ENCODE measurements at regions not wholly inside any gene's neighbourhood (a gene's known extent, or its start where the extent isn't known, plus 50 kb on each side); places are given as distances from the start of the nearest gene placed in this dataset.

DNA sequence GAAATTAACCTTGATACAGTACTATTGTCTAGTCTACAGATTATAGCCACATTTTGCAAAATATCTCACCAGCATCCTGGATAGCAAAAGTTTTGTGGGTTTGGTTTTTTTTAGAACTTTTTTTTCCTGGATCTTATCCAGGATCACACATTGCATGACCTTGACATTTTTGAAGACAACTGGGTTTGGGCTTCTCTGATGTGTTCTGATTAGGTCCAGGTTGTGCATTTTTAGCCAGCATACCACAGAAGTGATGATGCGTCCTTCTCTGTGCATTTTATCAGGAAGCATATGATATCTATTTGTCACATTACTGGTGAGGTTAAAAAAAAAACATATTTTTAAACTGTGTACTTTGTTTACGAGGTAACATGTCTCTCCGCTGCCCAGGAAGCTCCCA, 221.0 kb upstream of the OSR1 start:
- DNase-seq, result no peak

DNA sequence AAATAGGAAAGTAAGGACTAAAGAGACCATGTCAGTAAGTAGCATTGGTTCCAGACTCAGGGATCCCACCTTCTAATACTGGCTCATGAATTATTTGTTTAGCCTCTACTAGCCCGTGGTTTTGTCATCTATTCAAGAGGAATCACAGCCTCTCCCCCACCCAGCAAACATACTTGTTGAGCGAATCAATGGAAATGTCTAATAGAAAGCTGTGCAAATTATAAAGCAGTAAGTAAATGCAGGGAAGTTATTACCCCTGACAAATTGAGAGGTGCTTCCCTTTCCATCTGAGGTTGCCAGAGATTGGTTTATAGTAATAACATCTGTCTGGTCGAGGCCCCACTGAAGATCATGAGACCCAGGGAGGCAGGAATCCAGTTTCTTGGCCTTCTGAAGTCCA, 219.3 kb upstream of the OSR1 start:
- no peak for DNase-seq

DNA sequence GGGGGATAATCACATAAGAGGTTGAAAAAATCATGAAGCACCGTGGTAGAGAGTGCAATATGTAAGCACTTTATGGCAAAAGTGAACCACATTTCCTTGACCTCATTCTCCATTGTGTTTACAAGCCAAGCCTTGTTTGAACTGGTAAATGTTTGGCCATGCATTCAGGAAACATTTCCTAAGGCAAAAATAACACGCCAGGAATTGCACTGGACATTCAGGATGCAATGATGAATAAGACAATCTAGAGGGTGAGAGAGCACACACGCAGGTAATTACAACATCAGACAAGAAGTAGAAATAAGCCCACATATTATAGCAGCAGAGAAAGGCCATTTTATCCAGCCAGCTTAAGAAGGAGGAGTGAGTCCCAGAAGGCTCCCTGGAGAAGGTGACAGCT, 218.0 kb upstream of the OSR1 start:
- DNase-seq, result no peak

DNA sequence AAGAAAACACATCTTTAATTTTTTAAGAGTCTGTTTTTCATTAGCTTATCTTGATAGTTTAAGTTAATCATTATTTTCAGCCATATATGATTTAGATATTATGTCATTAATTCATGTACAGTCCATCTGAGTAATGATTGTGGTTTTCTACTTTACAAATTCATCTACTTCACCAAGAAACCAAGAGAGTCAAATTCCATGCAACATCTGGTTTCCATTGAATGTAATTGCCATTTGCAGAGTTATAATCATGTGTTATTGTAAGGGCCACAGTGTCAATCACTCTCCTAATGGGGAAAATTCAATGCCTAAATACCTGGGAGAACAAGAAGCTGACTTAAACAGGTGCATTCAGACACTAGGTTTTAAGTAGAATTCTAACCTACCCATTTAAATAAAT, 217.2 kb upstream of the OSR1 start:
- DNase-seq, result no peak

DNA sequence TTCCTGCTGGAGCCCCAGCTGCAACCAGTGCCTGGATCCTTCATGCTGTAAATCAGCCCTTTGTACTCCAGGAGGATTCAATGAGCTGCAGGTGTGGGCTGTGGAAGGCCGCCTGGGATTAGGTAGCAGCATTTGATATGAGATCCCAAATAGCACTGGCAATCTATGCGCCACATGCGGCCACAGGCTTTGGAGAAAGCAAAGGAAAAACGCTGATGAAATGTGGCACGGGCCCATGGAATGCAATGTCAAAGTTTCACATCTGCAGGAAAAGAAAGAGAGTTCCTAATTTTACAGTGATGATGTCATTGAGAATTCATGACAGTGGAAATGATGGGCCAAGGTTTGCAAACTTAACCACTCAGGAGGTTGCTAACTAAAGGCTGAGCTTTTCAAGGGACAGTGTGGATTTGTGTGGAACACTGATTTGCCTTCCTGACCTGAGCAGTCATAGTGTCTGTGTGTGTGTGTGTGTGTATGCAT, 216.4 kb upstream of the OSR1 start:
- DNase-seq, result no peak

DNA sequence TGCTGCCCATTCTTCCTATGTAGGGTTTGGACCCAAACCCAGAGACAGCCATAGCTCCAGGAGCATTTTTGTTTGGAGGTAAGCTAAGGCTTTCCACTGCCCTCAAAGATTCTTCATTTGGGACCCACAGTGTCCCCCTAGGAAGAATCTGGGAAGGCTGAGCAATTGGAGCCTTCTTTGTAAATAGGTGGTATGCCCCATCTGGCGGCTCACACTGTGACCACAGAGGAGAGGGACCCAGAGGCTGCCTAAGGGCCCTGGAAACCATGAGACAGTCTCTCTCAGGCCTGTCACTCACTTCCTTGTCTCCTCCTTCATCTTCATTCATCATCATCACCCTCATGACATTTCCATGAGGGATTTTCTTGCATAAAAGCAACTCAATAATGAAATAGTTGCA, 215.4 kb upstream of the OSR1 start:
- DNase-seq, result no peak

DNA sequence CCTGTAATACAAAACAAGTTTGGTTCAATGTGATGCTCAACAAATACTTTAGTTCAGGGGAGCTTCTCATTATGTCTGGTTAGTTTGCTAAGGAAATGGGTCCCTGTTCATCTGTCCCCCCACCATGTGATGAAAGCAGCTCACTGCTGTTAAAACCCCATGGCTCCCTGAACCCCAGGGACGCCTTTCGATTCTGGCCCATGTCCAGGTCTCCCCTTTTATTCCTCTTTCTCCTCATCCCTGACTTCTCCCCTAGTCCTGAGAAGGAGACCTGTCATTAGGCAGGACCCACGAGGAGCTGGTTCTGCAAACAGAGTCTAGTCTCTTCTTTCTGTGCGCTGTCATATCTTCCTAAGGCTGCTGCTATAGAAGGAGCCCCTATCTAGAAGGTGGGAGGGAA, 213.3 kb upstream of the OSR1 start:
- no peak for DNase-seq

DNA sequence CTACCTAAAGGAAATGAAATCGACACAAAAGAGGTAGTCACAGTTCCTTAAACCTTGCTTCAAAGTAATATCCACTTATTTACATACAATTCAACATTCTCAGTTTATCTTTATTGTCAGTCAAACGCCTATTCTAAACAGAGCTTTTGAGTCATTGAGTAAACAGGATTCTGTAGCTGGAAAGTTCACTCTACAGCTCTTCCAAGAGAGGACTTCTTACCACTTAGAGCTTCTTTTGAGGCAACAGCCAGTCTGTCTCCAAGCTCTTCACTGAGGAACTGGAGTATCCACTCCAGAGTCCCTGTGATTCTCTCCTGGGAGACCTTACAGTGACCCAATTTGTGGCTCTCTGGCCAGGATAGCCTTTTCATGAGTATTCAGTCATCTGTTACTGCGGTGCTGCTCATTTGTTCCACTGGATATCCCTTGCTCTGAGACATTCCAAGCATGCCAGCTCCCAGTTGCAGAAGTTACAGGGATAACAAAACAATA, 210.9 kb upstream of the OSR1 start:
- DNase-seq, result no peak

DNA sequence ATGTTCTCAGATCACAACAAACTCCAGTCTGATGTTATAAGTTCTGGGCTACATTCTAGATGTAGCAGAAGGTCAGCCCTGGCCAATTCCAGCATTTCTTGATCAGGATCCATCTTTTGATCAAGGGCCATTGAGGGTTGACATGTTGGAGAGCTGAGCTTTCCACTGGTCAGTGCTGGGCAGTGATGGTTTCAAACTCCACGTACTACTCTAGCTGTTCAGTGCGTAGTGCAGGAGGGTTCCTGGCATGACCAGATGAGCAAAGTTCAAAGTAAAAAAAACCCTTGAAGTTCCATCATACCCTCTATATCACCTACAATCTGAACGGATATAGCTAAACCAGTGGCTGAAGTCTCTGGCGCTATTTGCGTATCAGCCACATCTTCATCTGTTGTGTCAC, 210.4 kb upstream of the OSR1 start:
- DNase-seq, result no peak

DNA sequence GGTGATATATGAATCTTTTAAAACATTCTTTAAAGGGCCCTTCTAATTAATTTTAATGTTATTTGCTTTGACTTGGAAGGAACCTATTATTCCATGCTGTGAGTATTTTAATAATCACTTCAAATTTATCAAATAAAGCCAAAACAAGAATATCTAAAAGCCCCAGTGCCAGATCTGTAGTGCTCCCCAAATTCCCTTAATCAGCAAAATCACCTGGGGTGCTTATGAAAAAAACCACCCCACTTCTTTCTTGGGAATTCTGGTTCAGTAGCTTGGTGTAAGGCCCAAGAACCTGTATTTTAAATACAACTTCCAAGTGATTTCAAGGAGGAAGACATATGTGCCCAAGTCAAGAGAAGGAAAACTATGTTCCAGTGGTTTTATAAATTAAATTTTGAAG, 202.4 kb upstream of the OSR1 start:
- DNase-seq, result no peak

DNA sequence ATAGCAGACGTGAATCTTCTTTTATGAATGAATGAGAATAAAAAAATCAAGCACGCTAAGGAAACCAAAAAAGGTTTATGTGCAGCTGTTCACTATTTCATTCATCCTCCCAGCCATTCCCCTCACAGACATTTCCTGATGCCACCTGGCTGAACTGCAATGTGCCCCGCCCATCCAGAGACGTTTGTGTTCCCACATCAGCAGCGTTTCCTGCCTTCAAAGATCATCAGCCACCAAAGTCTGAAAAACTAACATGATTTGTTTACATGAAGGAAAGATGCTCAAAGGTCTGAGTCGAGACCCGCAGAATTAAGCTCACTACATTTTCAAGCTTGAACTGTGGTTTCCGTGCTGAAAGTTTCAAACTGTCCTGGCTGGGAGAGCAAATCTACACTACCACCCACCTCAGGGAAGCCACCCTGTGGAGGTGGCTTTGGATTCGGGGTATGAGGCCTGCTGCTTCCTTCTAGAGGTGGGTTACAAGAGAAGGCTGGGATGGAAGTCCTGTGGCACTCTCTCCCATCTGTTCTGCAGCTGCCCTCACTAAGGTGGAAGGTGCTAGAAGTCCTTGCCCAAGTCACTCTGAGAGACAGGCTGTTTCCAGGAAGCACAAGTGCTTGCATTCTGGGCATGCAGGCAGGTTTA, 201.3 kb upstream of the OSR1 start:
- DNase-seq, result no peak

DNA sequence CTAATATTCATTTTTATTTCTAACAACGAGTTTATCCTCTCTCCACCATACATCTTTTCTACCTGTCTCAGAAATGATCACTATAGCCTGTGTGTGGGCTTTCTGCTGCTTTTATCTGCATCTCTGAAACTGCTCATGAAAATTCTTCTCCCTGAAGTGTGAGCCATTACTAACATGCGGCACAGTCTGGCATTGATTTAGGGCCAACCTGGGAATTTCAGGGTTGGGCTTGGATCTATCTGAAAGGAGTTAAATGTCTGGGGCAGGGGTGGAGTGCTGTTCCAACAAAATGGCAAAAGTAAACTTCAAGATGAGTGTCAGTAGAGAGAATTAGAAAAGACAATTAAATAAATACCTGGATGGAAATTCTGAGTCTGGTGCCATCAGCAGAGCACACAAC, 198.2 kb upstream of the OSR1 start:
- no peak for DNase-seq

DNA sequence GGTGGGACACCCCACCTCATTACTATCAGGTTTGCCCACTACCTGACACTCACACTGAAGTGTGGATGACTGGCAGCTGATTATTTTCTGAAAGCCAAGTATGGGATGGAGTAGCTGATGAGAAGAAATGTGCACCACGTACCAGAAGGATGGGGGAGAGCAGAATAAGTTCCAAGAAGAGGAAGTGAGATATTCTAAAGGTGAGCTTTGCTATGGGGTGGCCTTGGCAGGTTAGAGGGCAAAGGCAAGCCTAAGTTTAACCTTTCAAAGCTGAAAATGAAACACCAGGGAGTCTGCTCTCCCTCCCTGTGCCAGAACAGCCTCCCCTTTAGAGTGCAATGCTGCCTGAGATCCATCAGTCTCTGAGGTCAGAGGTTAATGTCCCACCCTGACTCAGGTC, 196.1 kb upstream of the OSR1 start:
- DNase-seq, result no peak

DNA sequence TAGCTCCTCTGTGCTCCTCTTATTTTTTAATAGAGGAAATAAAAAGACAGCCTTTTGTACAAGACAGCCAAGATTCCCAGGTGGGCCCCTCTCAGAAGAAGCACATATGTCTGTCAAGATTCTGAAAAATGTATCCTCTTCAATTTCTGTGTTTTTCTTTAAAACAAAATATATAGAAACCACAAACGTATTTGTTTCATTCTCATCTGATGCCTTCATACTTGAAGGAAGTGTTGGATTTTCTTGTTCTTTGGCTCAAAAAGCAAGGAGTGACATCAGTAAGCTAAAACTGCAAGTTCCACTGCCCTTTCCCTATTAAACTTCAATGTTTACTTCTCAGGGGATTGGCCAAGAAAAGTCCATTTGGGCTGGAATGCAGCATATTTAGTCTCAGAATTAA, 193.8 kb upstream of the OSR1 start:
- no peak for DNase-seq

DNA sequence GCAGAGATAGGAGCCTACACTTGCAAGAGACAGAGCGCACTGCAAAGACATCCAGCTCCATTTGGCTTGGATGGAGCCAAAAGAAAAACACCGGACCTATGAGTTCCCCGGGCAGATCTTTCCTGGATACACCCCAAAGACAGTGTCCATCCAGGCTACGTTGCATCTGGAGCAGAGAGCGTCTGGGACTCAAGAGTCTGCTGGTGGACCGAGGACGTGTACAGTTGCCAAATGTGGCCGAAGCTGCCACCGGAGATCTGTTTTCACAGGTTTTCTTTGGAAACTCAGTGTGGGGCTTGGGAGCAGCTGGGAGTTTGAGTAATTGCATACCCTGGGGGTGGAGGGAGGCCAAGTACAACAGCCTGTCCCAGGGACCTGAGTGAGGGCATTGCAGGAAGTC, 192.3 kb upstream of the OSR1 start:
- no peak for DNase-seq

DNA sequence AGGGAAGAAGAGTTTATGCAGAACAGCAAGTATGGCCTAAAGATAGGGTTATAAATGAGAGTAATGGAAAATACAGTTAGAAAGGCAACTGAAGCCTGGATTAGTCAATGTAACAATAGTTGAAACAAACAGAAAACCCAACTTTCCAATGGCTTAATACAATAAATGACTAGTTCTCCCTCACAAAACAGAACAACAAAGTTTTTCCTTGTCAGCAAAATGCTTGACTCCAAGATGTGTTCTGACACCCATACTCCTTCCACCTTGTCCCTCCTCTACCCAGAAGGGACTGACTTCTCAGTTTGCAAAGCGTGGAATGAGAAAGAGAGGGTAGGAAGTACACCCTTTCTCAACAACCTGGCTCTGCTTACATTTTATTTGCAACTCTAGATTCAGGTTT, 191.4 kb upstream of the OSR1 start:
- no peak for DNase-seq

DNA sequence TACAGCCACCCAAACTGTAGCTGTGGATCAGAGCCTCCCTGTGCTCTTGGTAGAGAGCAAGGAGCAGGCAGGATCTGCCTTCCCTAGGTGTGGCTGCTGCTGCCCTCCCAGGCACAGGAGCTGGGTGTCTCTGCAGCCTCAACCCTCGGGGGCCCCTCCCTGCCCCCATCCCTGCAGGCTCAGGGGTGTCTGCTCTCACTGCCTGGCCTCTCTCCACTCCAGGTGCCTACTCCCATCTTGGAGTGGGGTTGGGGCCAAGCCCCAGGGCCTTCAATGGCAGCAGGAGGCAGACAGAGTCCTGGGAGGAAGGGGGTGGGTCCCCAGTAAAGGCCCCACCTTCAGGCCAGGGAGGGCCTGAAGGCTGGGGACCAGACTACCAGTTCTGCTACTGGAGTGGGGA, 189.7 kb upstream of the OSR1 start:
- DNase-seq, result no peak

DNA sequence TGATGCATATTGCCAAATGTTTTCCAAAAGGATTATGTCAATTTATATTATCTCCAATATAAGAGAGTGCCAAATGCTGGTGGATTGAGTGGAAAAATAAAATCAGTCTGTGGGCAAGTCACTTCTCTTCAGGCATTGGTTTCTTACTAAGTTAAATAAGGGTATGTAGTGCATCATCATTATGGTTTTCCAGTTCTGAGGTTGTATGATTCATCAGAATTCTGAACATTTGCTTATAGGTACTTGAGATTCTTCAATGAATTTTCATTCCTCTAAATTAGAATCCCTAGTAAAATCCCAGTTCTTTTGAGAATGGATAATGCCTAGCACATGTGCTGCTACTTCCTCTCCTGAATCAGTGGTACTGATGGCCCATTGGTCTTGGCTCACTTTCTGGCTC, 188.9 kb upstream of the OSR1 start:
- no peak for DNase-seq

DNA sequence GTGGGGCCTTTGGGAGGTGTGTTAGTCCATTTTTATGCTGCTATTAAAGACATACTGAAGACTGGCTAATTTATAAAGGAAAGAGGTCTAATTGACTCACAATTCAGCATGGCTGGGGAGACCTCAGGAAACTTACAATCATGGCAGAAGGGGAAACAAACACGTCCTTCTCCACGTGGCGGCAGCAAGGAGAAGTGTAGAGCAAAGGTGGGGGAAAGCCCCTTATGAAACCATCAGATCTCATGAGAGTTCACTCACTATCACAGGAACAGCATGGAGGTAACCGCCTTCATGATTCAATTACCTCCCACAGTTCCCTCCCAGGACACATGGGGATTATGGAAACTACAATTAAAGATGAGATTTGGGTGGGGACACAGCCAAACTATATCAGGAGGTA, 187.1 kb upstream of the OSR1 start:
- no peak for DNase-seq

DNA sequence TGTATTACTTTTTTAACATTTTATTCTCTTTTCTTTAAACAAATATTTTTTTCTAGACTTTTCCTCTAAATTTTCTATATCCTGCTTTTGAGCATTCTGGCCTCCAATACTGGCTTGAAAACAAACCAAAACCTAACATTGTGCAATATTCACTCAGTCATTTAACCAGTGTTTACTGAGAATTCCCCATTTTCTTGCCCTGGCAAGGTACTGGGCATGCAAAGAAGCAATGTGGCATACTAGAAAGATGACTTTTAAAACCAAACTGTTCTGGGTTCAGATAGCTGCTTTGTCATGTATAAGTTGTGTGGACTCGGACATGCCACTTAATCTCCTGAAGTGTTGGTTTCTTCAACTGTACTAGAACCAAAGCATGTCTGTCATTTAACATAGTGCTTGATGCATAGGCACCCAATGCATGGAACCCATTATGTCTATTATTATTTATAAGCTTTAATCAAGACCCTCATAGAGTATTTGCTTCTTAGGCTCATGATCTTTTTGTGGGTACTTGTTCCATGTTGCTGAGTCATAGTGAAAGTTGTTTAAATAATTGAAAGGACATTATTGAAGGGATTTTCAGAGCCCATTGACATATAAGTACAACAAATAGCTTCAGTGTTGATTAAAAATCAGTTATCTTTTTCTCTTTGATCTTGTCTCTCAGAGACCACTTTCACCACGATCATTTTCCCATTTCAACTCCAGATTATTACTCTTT, 185.4 kb upstream of the OSR1 start:
- no peak for DNase-seq

DNA sequence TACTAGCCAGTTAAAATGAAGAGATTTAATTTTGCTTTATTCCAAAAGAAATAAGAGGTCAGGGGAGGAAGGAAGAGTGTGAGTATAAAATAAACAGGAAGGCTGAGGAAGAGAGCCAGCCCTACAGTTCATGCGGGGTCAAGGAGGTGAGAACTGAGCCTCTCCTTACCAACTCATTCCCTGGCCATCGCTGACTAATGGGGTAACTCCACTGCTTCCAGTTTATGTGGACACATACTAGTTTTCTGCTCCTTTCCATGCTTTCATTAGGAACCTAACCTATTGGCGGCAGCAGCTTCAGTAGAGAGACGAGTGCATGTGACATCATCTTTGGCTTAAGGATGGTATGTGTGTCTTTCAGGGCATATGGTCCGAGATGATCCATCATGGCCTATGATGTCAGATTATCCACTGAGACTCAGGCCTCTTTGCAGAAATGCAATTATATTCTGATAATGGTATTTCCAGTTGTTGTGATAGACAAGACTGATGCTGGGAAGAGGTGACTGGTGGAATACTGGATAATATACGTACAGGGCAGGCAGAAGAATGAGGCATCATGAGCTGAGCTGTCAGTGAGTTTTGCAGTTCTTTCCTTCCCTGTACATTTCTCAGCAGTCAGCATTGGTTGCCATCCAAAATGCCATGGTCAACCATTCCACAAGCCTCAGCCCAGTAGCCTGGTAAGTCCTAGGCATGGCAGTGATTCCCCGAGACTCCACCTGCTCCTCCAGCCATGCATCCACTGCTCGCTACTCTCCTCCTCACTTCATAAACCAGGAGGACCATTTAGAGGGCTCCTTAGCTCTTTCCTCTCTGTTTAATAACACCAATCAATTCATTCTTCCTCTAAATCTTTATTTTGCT, 184.6 kb upstream of the OSR1 start:
- no peak for DNase-seq

DNA sequence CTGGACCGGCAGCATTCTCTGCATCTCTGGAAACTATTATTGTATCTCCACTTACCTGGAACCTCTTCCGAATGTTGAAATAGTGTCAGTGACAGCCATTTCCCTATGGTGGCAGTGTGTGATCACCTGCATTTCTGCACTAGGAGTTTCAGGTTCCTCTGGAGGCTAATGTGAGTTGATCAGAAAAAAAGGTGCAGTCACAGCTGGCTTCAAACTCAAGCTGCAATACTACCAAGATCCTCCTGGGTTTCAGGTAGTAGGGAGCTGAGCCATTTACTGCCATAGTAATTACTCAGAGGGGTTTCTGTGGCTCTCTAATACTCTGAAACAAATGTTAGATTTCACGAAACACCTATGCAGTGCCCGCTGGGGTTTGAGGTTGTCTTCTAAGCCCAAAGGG, 183.5 kb upstream of the OSR1 start:
- DNase-seq, result no peak

DNA sequence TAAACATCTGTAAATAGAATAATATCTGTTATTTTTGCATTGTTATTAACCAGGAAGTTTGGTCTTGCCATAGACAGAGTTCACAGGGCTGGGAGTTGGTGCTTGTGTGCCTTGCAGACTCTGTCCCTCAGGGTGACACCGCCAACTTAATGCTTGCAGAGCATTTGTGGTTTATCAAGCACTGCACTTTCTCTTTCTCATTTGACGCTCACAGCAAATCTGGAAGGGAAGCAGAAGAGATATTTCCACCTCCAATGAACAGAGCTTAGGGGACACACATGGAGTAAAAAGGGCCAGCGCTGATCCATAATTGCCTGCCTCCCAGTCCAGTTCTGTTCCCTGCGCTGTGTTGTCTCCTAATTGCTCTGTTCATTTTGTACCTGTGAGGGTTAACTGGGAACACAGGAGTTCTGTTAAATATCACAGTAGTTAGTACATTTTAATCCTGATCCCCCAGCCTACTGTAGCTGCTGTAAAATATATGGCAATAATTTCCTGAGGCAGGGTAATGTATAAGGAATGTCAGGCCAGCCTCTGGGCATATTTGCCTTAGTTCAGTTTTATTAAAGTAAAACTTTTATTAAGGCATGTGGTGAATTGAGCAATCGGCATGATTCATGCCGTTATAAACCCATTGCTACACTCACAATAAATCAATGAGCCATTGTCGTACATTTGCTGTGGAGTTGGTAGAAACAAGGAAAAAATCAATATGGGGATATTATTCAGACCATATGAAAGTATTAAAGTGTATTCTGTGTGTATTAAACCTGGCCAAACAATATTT, 182.5 kb upstream of the OSR1 start:
- no peak for DNase-seq

All from GF-D8 (cell line).